CD14-positive monocyte (primary cell): ENCODE measurements at regions not wholly inside any gene's neighbourhood (a gene's known extent, or its start where the extent isn't known, plus 50 kb on each side); places are given as distances from the start of the nearest gene placed in this dataset.

Source experiments
- DNase-seq, 3 donors: peaks; one replicate each; pipeline ENCODE4 v3.0.0-alpha.2; 2011 to 2022
- H2AFZ ChIP-seq: 2 replicates; pipeline ENCODE4 v1.6.0; 2012; ENCODE audit warnings: mild to moderate bottlenecking, low read depth, low read length, inconsistent platforms; ENCODE audit not compliant: insufficient read depth, poor library complexity, severe bottlenecking
- H3K27ac ChIP-seq, 2 donors: 1 replicate in 1 of 2; 2 replicates in 1 of 2; pipeline ENCODE4 v1.5.1; 2012 to 2013; ENCODE audit warnings: low read length in 2 of 2, control low read depth in 1 of 2, inconsistent platforms in 1 of 2, low read depth in 1 of 2, mild to moderate bottlenecking in 1 of 2
- H3K27me3 ChIP-seq, 2 donors: one replicate each; pipeline versions ENCODE4 v1.6.0 to v1.6.1; 2011 to 2013; ENCODE audit warnings: low read length in 2 of 2; ENCODE audit not compliant: control insufficient read depth in 2 of 2, insufficient read depth in 2 of 2
- H3K36me3 ChIP-seq, 2 donors: replicated peaks in 1 of 2; 1 replicate in 1 of 2; 2 replicates in 1 of 2; pipeline versions ENCODE4 v1.5.1 to v1.6.1; 2012 to 2013; ENCODE audit warnings: low read length in 2 of 2, control low read depth in 1 of 2, inconsistent platforms in 1 of 2, mild to moderate bottlenecking in 1 of 2; ENCODE audit not compliant: insufficient read depth in 2 of 2, control insufficient read depth in 1 of 2
- H3K4me1 ChIP-seq, 2 donors: 1 replicate in 1 of 2; 2 replicates in 1 of 2; pipeline versions ENCODE4 v1.5.1 to v1.6.1; 2012 to 2013; ENCODE audit warnings: low read length in 2 of 2, control low read depth in 1 of 2, inconsistent platforms in 1 of 2, mild to moderate bottlenecking in 1 of 2, moderate library complexity in 1 of 2; ENCODE audit not compliant: insufficient read depth in 2 of 2, control insufficient read depth in 1 of 2
- H3K4me2 ChIP-seq: replicated peaks from 2 replicates; pipeline ENCODE3; 2012; ENCODE audit warnings: low read length, moderate library complexity, mild to moderate bottlenecking; ENCODE audit not compliant: poor library complexity, severe bottlenecking; ENCODE audit errors: extremely low read depth
- H3K4me3 ChIP-seq, 3 experiments: fragments of 200-600 bp in 1 of 3; sonication (generic) in 1 of 3; replicated peaks in 1 of 3; 1 replicate in 2 of 3; 2 replicates in 1 of 3; pipeline ENCODE4 v1.5.1; 2011 to 2013; ENCODE audit warnings: low read length in 3 of 3, mild to moderate bottlenecking in 3 of 3, control low read depth in 2 of 3, low read depth in 2 of 3, inconsistent platforms in 1 of 3, moderate library complexity in 1 of 3
- H3K79me2 ChIP-seq: 2 replicates; pipeline ENCODE4 v1.6.0; 2012; ENCODE audit warnings: mild to moderate bottlenecking, control low read depth, inconsistent platforms, low read length, moderate library complexity; ENCODE audit not compliant: insufficient read depth
- H3K9ac ChIP-seq: 2 replicates; pipeline ENCODE4 v1.6.0; 2017; ENCODE audit warnings: low read length, mild to moderate bottlenecking; ENCODE audit not compliant: insufficient read depth, poor library complexity, severe bottlenecking
- H3K9me3 ChIP-seq, 2 donors: replicated peaks in 1 of 2; 1 replicate in 1 of 2; 2 replicates in 1 of 2; pipeline versions ENCODE4 v1.5.1 to v1.6.1; 2012 to 2013; ENCODE audit warnings: low read length in 2 of 2, control low read depth in 1 of 2; ENCODE audit not compliant: control insufficient read depth in 1 of 2, insufficient read depth in 1 of 2
- H4K20me1 ChIP-seq: 2 replicates; pipeline ENCODE4 v1.6.0; 2012; ENCODE audit warnings: mild to moderate bottlenecking, low read length, control low read depth, moderate library complexity; ENCODE audit not compliant: insufficient read depth
- H3K27ac Mint-ChIP-seq, 7 donors: one replicate each; pipeline ENCODE4 v1.8.0; 2020; ENCODE audit warnings: mild to moderate bottlenecking in 7 of 7, mixed read lengths in 7 of 7, moderate library complexity in 6 of 7, inconsistent platforms in 2 of 7
- H3K27me3 Mint-ChIP-seq, 3 donors: one replicate each; pipeline ENCODE4 v1.8.0; 2021 to 2022; ENCODE audit warnings: low read depth in 3 of 3, mild to moderate bottlenecking in 3 of 3, mixed read lengths in 3 of 3, moderate library complexity in 3 of 3, inconsistent platforms in 1 of 3
- H3K36me3 Mint-ChIP-seq, 2 donors: one replicate each; pipeline ENCODE4 v1.8.0; 2020; ENCODE audit warnings: mixed read lengths in 2 of 2, inconsistent platforms in 1 of 2, mild to moderate bottlenecking in 1 of 2
- H3K4me1 Mint-ChIP-seq: one replicate; pipeline ENCODE4 v1.8.0; 2020; ENCODE audit warnings: mild to moderate bottlenecking, mixed read lengths
- H3K4me3 Mint-ChIP-seq, 2 donors: one replicate each; pipeline ENCODE4 v1.8.0; 2020; ENCODE audit warnings: mild to moderate bottlenecking in 2 of 2, mixed read lengths in 2 of 2, moderate library complexity in 1 of 2
- H3K9me3 Mint-ChIP-seq, 7 donors: one replicate each; pipeline ENCODE4 v1.8.0; 2020 to 2022; ENCODE audit warnings: mixed read lengths in 7 of 7, mild to moderate bottlenecking in 6 of 7, moderate library complexity in 6 of 7, inconsistent platforms in 2 of 7
- CTCF ChIP-seq: fragments of 200-600 bp; IDR thresholded peaks from one replicate; pipeline ENCODE4 v1.8.0; 2022; ENCODE audit warnings: antibody characterized with exemption, mild to moderate bottlenecking
- WGBS: methylation state at CpG from one replicate; pipeline ENCODE4 v1.1.5; 2013; ENCODE audit warnings: missing lambda C conversion rate; ENCODE audit not compliant: insufficient coverage; 5-methylcytosine and 5-hydroxymethylcytosine counted together
- intact Hi-C, 2 donors: fragments of 100-400 bp; cut with micrococcal nuclease; formaldehyde crosslinking; loops; one replicate each; pipeline versions ENCODE4 v1.15.0 to v1.15.1; 2023

GRCh38 chr1:232439011-232439410 lies 190.9 kb downstream of the SIPA1L2 start:
- no peak overlapping the region for H3K27ac ChIP-seq
- Mint-ChIP-seq H3K4me3 (no peak overlapping the region), H3K27me3 (no peaks in the 10 kb centered on the region), H3K9me3 (peaks cover 0 to 2% (median 0%) of the 10 kb centered on the region in 7 donors), H3K4me1 (peaks cover 3% of the 10 kb centered on the region), H3K27ac (no peak overlapping the region), H3K36me3 (peaks cover 47 to 65% of the 10 kb centered on the region in 2 donors)
- H3K9ac ChIP-seq: no peak overlapping the region
- no peaks in the 10 kb centered on the region for H3K9me3 ChIP-seq
- H2AFZ ChIP-seq: no peak overlapping the region
- H3K36me3 ChIP-seq: peaks cover 0 to 55% of the 10 kb centered on the region in 2 donors
- intact Hi-C loops: no loop called here
- WGBS: 97% methylated on average over 16 of the region's 18 CpGs
- no peak overlapping the region for H3K4me3 ChIP-seq
- no peaks in the 10 kb centered on the region for H3K79me2 ChIP-seq
- TF ChIP-seq CTCF: no peak
- no peaks in the 10 kb centered on the region for H3K27me3 ChIP-seq
- no peaks in the 10 kb centered on the region for H4K20me1 ChIP-seq
- DNase-seq: no peak
- no peak overlapping the region for H3K4me2 ChIP-seq
- H3K4me1 ChIP-seq: no peaks in the 10 kb centered on the region

GRCh38 chr1:232438476-232438875 lies 191.5 kb downstream of the SIPA1L2 start:
- H3K27me3 ChIP-seq: no peaks in the 10 kb centered on the region
- H3K4me2 ChIP-seq: no peak overlapping the region
- intact Hi-C loops: no loop called here
- no peak for TF ChIP-seq CTCF
- no peak overlapping the region for H2AFZ ChIP-seq
- no peaks in the 10 kb centered on the region for H3K27me3 Mint-ChIP-seq
- H3K79me2 ChIP-seq: no peaks in the 10 kb centered on the region
- H3K9me3 ChIP-seq: no peaks in the 10 kb centered on the region
- WGBS: no CpG with 5 or more reads among the region's 5 CpGs
- H3K36me3 Mint-ChIP-seq: peaks cover 44 to 62% of the 10 kb centered on the region in 2 donors
- H3K9me3 Mint-ChIP-seq: peaks cover 0 to 2% (median 0%) of the 10 kb centered on the region in 7 donors
- H3K4me3 Mint-ChIP-seq: no peak overlapping the region
- DNase-seq: no peak
- H3K9ac ChIP-seq: no peak overlapping the region
- no peaks in the 10 kb centered on the region for H4K20me1 ChIP-seq
- no peak overlapping the region for H3K4me3 ChIP-seq
- H3K27ac Mint-ChIP-seq: no peak overlapping the region
- peaks cover 3% of the 10 kb centered on the region for H3K4me1 Mint-ChIP-seq
- H3K4me1 ChIP-seq: no peaks in the 10 kb centered on the region
- H3K36me3 ChIP-seq: peaks cover 0 to 55% of the 10 kb centered on the region in 2 donors
- H3K27ac ChIP-seq: no peak overlapping the region
